T-cell (primary cell): ENCODE measurements at regions not wholly inside any gene's neighbourhood (a gene's known extent, or its start where the extent isn't known, plus 50 kb on each side); places are given as distances from the start of the nearest gene placed in this dataset.
A peak's percentile ranks its signal among the peaks of the same experiment; 100 is the strongest.
"Not testable (repeated sequence)": the region's sequence is repeated elsewhere in the genome, so short reads cannot be mapped to it uniquely, and the experiment has no call there.

Experiments used
- ATAC-seq, 4 experiments: fragments of 200-7000 bp in 3 of 4; fragments of 150-1000 bp in 1 of 4; cut with Tn5 transposase; replicated peaks in 1 of 4; 1 replicate in 3 of 4; 2 replicates in 1 of 4; pipeline ENCODE4 v1.10.0; 2021; ENCODE audit warnings: moderate library complexity in 3 of 4, mild to moderate bottlenecking in 2 of 4, moderate number of reproducible peaks in 1 of 4
- CTCF ChIA-PET, 2 donors: fragments of 300-600 bp; sonication (Branson Sonifier 250); formaldehyde crosslinking; loops; one replicate each; lab custom pipeline; 2022; ENCODE audit warnings: antibody characterized with exemption in 2 of 2; lab: Charles Lee
- POLR2A ChIA-PET, 2 donors: fragments of 300-600 bp; sonication (Branson Sonifier 250); formaldehyde crosslinking; loops; one replicate each; lab custom pipeline; 2022; ENCODE audit warnings: antibody characterized with exemption in 2 of 2; lab: Charles Lee
- DNase-seq, 35 experiments: peaks; one replicate each; pipeline versions ENCODE4 v3.0.0 to v3.0.0-alpha.2; 2013 to 2023
- H3K27ac ChIP-seq: one replicate; pipeline ENCODE4 v1.5.1; 2013; ENCODE audit warnings: low read length
- H3K27me3 ChIP-seq, 2 experiments: replicated peaks in 1 of 2; 1 replicate in 1 of 2; 2 replicates in 1 of 2; pipeline versions ENCODE4 v1.6.1 to v1.7.0; 2013; ENCODE audit warnings: low read length in 1 of 2, mixed read lengths in 1 of 2; ENCODE audit not compliant: control insufficient read depth in 2 of 2, insufficient read depth in 2 of 2; ENCODE audit errors: extremely low read depth in 1 of 2
- H3K36me3 ChIP-seq, 2 donors: 1 replicate in 1 of 2; 2 replicates in 1 of 2; pipeline versions ENCODE4 v1.6.1 to v1.7.0; 2013; ENCODE audit warnings: low read length in 1 of 2; ENCODE audit not compliant: control insufficient read depth in 2 of 2, insufficient read depth in 1 of 2; ENCODE audit errors: extremely low read depth in 1 of 2
- H3K4me1 ChIP-seq, 2 experiments: 1 replicate in 1 of 2; 2 replicates in 1 of 2; pipeline versions ENCODE4 v1.6.1 to v1.7.0; 2013; ENCODE audit warnings: low read length in 2 of 2, mixed read lengths in 1 of 2; ENCODE audit not compliant: insufficient read depth in 2 of 2, control insufficient read depth in 1 of 2; ENCODE audit errors: extremely low read depth in 1 of 2
- H3K4me3 ChIP-seq, 2 donors: 1 replicate in 1 of 2; 2 replicates in 1 of 2; pipeline versions ENCODE4 v1.5.1 to v1.7.0; 2013; ENCODE audit warnings: mild to moderate bottlenecking in 2 of 2, low read length in 1 of 2, moderate library complexity in 1 of 2; ENCODE audit not compliant: control insufficient read depth in 1 of 2; ENCODE audit errors: extremely low read depth in 1 of 2
- H3K9me3 ChIP-seq: 2 replicates; pipeline ENCODE4 v1.7.0; 2013
- H3K27ac Mint-ChIP-seq, 2 donors: one replicate each; pipeline ENCODE4 v1.8.0; 2020 to 2021; ENCODE audit warnings: mild to moderate bottlenecking in 2 of 2, mixed read lengths in 2 of 2
- H3K27me3 Mint-ChIP-seq, 2 donors: one replicate each; pipeline ENCODE4 v1.8.0; 2021 to 2022; ENCODE audit warnings: mixed read lengths in 2 of 2
- H3K36me3 Mint-ChIP-seq: one replicate; pipeline ENCODE4 v1.8.0; 2021; ENCODE audit warnings: mixed read lengths
- H3K4me1 Mint-ChIP-seq, 3 donors: one replicate each; pipeline ENCODE4 v1.8.0; 2020 to 2022; ENCODE audit warnings: mixed read lengths in 3 of 3, mild to moderate bottlenecking in 1 of 3
- H3K4me3 Mint-ChIP-seq, 3 donors: one replicate each; pipeline ENCODE4 v1.8.0; 2020 to 2022; ENCODE audit warnings: mild to moderate bottlenecking in 3 of 3, mixed read lengths in 3 of 3, moderate library complexity in 3 of 3
- H3K9me3 Mint-ChIP-seq, 3 donors: one replicate each; pipeline ENCODE4 v1.8.0; 2020 to 2022; ENCODE audit warnings: mixed read lengths in 3 of 3
- WGBS: methylation state at CpG from one replicate; pipeline ENCODE4 v1.1.5; 2013; ENCODE audit warnings: missing lambda C conversion rate; ENCODE audit not compliant: insufficient coverage; 5-methylcytosine and 5-hydroxymethylcytosine counted together

- H3K9me3 ChIP-seq = no peaks in the 10 kb centered on the region
These were observed 83.3 kb upstream of the SLC30A5 start for GRCh38 chr5:69010476-69010875.

GRCh38 chr5:69011910-69012309 lies 81.9 kb upstream of the SLC30A5 start:
- H3K4me3 Mint-ChIP-seq = no peak overlapping the region
- no peaks in the 10 kb centered on the region for H3K4me1 Mint-ChIP-seq
- peaks cover 10 to 23% of the 10 kb centered on the region in 2 donors for H3K27me3 Mint-ChIP-seq
- Histone ChIP-seq H3K4me3 (no peak overlapping the region), H3K27me3 (no peaks in the 10 kb centered on the region), H3K36me3 (no peaks in the 10 kb centered on the region), H3K9me3 (no peaks in the 10 kb centered on the region), H3K4me1 (no peaks in the 10 kb centered on the region), H3K27ac (no peak overlapping the region)
- no CpG with 5 or more reads among the region's 5 CpGs for WGBS
- DNase-seq (no peak), ATAC-seq (no peak)
- CTCF ChIA-PET = interaction anchor here (0.6 to 0.7 kb wide), 2 partner anchors 11 to 1769 kb away, joined by 4 read pairs; no protein-coding TSS in a partner anchor
- no peak overlapping the region for H3K27ac Mint-ChIP-seq
- POLR2A ChIA-PET = no interaction called here
- no peaks in the 10 kb centered on the region for H3K9me3 Mint-ChIP-seq
- no peaks in the 10 kb centered on the region for H3K36me3 Mint-ChIP-seq

More at GRCh38 chr5:69010476-69010875, 83.3 kb upstream of the SLC30A5 start:
- H3K27ac Mint-ChIP-seq = no peak overlapping the region
- H3K27me3 Mint-ChIP-seq = peaks cover 12 to 28% of the 10 kb centered on the region in 2 donors
- H3K36me3 Mint-ChIP-seq = no peaks in the 10 kb centered on the region
- H3K4me3 Mint-ChIP-seq = no peak overlapping the region
- ChIA-PET CTCF (interaction anchor here (0.5 to 0.7 kb wide), 2 partner anchors 433 to 1803 kb away, joined by 3 to 4 read pairs; no protein-coding TSS in a partner anchor), POLR2A (no interaction called here)
- no peaks in the 10 kb centered on the region for H3K9me3 Mint-ChIP-seq
- DNase-seq (no peak), ATAC-seq (no peak)
- no peaks in the 10 kb centered on the region for H3K4me1 Mint-ChIP-seq
- Histone ChIP-seq H3K36me3 (no peaks in the 10 kb centered on the region), H3K27me3 (no peaks in the 10 kb centered on the region), H3K4me3 (no peak overlapping the region), H3K27ac (no peak overlapping the region), H3K4me1 (no peaks in the 10 kb centered on the region)
- 80% methylated on average over 2 of the region's 4 CpGs for WGBS

- no peaks in the 10 kb centered on the region for H3K36me3 ChIP-seq
- POLR2A ChIA-PET = no interaction called here
- no peaks in the 10 kb centered on the region for H3K36me3 Mint-ChIP-seq
- H3K27ac ChIP-seq = no peak overlapping the region
- CTCF ChIA-PET = no interaction called here
- H3K27me3 Mint-ChIP-seq = peaks cover 6 to 14% of the 10 kb centered on the region in 2 donors
- no peak overlapping the region for H3K4me3 Mint-ChIP-seq
- no peaks in the 10 kb centered on the region for H3K4me1 Mint-ChIP-seq
- H3K9me3 ChIP-seq = no peaks in the 10 kb centered on the region
- H3K27me3 ChIP-seq = no peaks in the 10 kb centered on the region
- no peak overlapping the region for H3K27ac Mint-ChIP-seq
- DNase-seq = no peak
- no peaks in the 10 kb centered on the region for H3K9me3 Mint-ChIP-seq
- 100% methylated on average over 2 of the region's 2 CpGs for WGBS
- H3K4me1 ChIP-seq = no peaks in the 10 kb centered on the region
- no peak for ATAC-seq
- H3K4me3 ChIP-seq = no peak overlapping the region
These were observed 80.3 kb upstream of the SLC30A5 start for GRCh38 chr5:69013481-69013880.

GRCh38 chr5:69014007-69014406 lies 79.8 kb upstream of the SLC30A5 start:
- POLR2A ChIA-PET, H3K27ac Mint-ChIP-seq: not testable (repeated sequence)

GRCh38 chr5:69019668-69020375 lies 74.0 kb upstream of the SLC30A5 start:
- H3K27ac ChIP-seq = no peak overlapping the region
- H3K4me3 Mint-ChIP-seq = no peak overlapping the region
- H3K27me3 ChIP-seq = peaks cover 0 to 5% of the 10 kb centered on the region in 2 experiments
- no peaks in the 10 kb centered on the region for H3K36me3 ChIP-seq
- ATAC-seq (no peak), DNase-seq (no peak)
- no peak overlapping the region for H3K27ac Mint-ChIP-seq
- H3K4me1 Mint-ChIP-seq = peaks cover 0 to 6% (median 0%) of the 10 kb centered on the region in 3 donors
- no peaks in the 10 kb centered on the region for H3K36me3 Mint-ChIP-seq
- no peak overlapping the region for H3K4me3 ChIP-seq
- CTCF ChIA-PET = interaction anchor here in 1 of 2 donors (0.6 kb wide), 1 partner anchor 14 kb away, joined by 11 read pairs; no protein-coding TSS in a partner anchor
- WGBS = no CpG with 5 or more reads among the region's 6 CpGs
- H3K27me3 Mint-ChIP-seq = peaks cover 5 to 20% of the 10 kb centered on the region in 2 donors
- POLR2A ChIA-PET = no interaction called here
- H3K4me1 ChIP-seq = peaks cover 0 to 2% of the 10 kb centered on the region in 2 experiments
- H3K9me3 ChIP-seq = no peaks in the 10 kb centered on the region
- no peaks in the 10 kb centered on the region for H3K9me3 Mint-ChIP-seq

More at GRCh38 chr5:69014007-69014406, 79.8 kb upstream of the SLC30A5 start:
- ATAC-seq, H3K4me3 Mint-ChIP-seq, H3K9me3 Mint-ChIP-seq, H3K4me1 ChIP-seq, H3K27ac ChIP-seq, H3K4me1 Mint-ChIP-seq, H3K36me3 ChIP-seq, CTCF ChIA-PET, H3K36me3 Mint-ChIP-seq, H3K9me3 ChIP-seq, DNase-seq, H3K4me3 ChIP-seq, H3K27me3 ChIP-seq: not testable (repeated sequence)
- H3K27me3 Mint-ChIP-seq = peaks cover 6 to 14% of the 10 kb centered on the region in 2 donors
- WGBS = no CpG with 5 or more reads among the region's 2 CpGs

GRCh38 chr5:69024241-69024651 lies 69.6 kb upstream of the SLC30A5 start:
- H3K9me3 Mint-ChIP-seq = no peaks in the 10 kb centered on the region
- Histone ChIP-seq H3K27ac (no peak overlapping the region), H3K4me3 (no peak overlapping the region), H3K9me3 (no peaks in the 10 kb centered on the region), H3K27me3 (peaks cover 0 to 5% of the 10 kb centered on the region in 2 experiments), H3K36me3 (no peaks in the 10 kb centered on the region), H3K4me1 (no peaks in the 10 kb centered on the region)
- H3K27ac Mint-ChIP-seq = no peak overlapping the region
- 79% methylated on average over 4 of the region's 5 CpGs for WGBS
- peaks cover 0 to 5% (median 0%) of the 10 kb centered on the region in 3 donors for H3K4me1 Mint-ChIP-seq
- POLR2A ChIA-PET = no interaction called here
- CTCF ChIA-PET = no interaction called here
- ATAC-seq (peak in 1 of 4 experiments; percentile 44), DNase-seq (peak in 5 of 35 experiments; percentile 3 to 42 (median 8))
- H3K4me3 Mint-ChIP-seq = no peak overlapping the region
- H3K27me3 Mint-ChIP-seq = peaks cover 5 to 16% of the 10 kb centered on the region in 2 donors
- no peaks in the 10 kb centered on the region for H3K36me3 Mint-ChIP-seq
